Mucosa of gallbladder (tissue), 1 donor: ENCODE measurements at regions not wholly inside any gene's neighbourhood (a gene's known extent, or its start where the extent isn't known, plus 50 kb on each side); places are given as distances from the start of the nearest gene placed in this dataset.

Experiments used
- DNase-seq: peaks from one replicate; pipeline ENCODE4 v3.0.0-alpha.2; 2020; ENCODE audit warnings: low spot score
- donor health status: DM: no; HTN: no; CAD: no.

- no peak for DNase-seq
Observed at GRCh38 chr11:112847568-112847967, 113.7 kb upstream of the NCAM1 start.

GRCh38 chr11:112852143-112852866, 108.9 kb upstream of the NCAM1 start:
- no peak for DNase-seq

GRCh38 chr11:112856133-112856532, 105.1 kb upstream of the NCAM1 start:
- DNase-seq: no peak

GRCh38 chr11:112856591-112856990, 104.6 kb upstream of the NCAM1 start:
- DNase-seq: no peak

GRCh38 chr11:112858289-112859023, 102.8 kb upstream of the NCAM1 start:
- DNase-seq: no peak

GRCh38 chr11:112859787-112860186, 101.4 kb upstream of the NCAM1 start:
- no peak for DNase-seq

GRCh38 chr11:112861356-112861755, 99.9 kb upstream of the NCAM1 start:
- DNase-seq: no peak

GRCh38 chr11:112863305-112863704, 97.9 kb upstream of the NCAM1 start:
- DNase-seq: no peak

- DNase-seq: no peak
Observed at GRCh38 chr11:112864672-112865071, 96.5 kb upstream of the NCAM1 start.

GRCh38 chr11:112871909-112872500, 89.2 kb upstream of the NCAM1 start:
- DNase-seq: no peak

- DNase-seq: no peak
Observed at GRCh38 chr11:112874980-112875379, 86.2 kb upstream of the NCAM1 start.

GRCh38 chr11:112877581-112877980, 83.6 kb upstream of the NCAM1 start:
- DNase-seq: no peak

GRCh38 chr11:112878033-112878601, 83.1 kb upstream of the NCAM1 start:
- DNase-seq: no peak

GRCh38 chr11:112880495-112880894, 80.7 kb upstream of the NCAM1 start:
- DNase-seq: no peak

GRCh38 chr11:112881461-112881860, 79.8 kb upstream of the NCAM1 start:
- peak; percentile 59 for DNase-seq

GRCh38 chr11:112882494-112883381, 78.5 kb upstream of the NCAM1 start:
- DNase-seq: no peak

GRCh38 chr11:112884012-112884767, 77.0 kb upstream of the NCAM1 start:
- DNase-seq: no peak

- DNase-seq: no peak
Observed at GRCh38 chr11:112885744-112886433, 75.3 kb upstream of the NCAM1 start.

- no peak for DNase-seq
Observed at GRCh38 chr11:112886434-112887370, 74.5 kb upstream of the NCAM1 start.
